M059J (cell line): ENCODE measurements at regions not wholly inside any gene's neighbourhood (a gene's known extent, or its start where the extent isn't known, plus 50 kb on each side); places are given as distances from the start of the nearest gene placed in this dataset.
A peak's percentile ranks its signal among the peaks of the same experiment; 100 is the strongest.
"Not testable (repeated sequence)": the region's sequence is repeated elsewhere in the genome, so short reads cannot be mapped to it uniquely, and the experiment has no call there.

Source experiments
- DNase-seq: peaks from one replicate; pipeline ENCODE4 v3.0.0-alpha.2; 2012; ENCODE audit warnings: low read depth

DNA sequence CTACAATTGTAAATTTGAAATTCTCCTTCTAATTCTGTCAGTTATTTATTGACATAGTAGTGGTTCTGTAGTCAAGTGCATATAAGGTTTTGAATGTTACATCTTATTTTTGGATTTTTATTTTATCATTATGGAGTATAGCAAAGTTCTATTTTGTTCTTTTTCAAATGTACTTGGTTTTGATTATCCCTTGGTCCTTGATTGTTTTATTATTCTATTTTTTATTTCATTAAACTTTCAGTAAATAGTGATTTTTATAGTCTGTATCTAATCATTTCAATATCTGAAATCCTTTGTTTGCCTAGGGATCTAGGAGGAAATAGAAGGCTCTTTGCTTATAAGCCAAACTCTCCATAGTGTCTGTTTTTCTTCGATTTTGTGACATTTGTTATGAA lies 87.8 kb downstream of the HFE start:
- DNase-seq = no peak

DNA sequence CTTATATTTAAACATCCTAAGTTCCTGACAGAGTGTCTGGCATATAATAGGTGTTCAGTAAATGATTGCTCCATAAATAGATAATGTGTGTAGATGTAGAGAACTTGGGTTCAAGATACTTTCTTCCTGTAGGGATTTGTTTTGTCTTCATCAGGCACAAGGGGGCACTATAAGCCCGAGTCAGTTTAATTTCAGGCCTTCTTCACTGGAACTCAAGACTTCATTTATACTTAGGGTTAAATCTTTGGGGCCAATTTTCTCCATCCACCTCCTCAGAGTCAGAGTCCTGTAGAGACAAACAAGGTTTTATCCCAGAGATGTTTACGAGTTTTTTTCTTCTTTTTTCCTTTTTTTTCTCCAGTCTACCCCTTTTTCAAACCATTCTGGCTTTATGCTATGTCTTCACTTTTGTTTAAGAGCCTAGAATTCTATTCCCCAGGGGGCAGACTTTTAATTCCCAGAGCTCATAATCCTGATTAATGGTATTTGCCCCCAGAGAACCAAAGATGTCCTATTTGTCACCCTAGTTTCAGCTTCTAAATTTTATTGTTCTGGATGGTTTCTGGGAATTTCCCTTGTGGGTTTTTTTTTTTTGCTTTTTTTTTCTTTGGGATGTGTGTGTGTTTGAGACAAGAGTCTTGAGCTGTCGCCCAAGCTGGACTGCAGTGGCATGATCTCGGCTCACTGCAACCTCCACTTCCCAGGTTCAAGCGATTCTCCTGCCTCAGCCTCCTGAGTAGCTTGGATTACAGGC lies 88.4 kb downstream of the HFE start:
- DNase-seq = peak; percentile 84

DNA sequence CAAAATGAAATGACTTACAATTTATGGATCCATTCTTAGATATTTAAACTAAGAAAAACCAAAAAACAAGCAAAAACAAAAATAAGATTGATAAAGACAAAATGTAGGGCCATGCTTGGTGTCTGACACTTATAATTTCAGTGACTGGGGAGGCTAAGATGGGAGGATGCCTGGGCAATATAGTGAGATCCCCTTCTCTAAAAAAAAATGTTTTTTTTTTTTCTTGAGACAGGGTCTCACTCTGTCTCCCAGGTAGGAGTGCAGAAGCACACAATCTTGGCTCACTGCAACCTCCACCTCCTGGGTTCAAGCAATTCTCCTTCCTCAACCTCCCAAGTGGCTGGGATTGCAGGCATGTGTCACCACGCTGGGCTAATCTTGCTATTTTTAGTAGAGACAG lies 92.4 kb downstream of the HFE start:
- no peak for DNase-seq

DNA sequence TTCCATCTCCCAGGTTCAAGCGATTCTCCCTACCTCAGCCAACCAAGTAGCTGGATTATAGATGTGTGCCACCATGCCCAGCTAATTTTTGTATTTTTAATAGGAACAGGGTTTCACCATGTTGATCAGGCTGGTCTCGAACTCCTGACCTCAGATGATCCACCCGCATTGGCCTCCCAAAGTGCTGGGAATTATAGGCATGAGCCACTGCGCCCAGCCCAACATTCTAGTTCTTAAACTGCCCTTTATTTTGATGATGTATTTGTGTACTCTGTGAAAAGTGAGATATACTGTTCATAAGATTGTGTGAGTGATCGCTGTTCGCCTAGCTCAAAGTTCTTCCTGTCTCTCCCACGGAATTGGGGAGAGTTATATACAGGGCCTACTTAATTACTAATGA lies 93.1 kb downstream of the HFE start:
- no peak for DNase-seq

DNA sequence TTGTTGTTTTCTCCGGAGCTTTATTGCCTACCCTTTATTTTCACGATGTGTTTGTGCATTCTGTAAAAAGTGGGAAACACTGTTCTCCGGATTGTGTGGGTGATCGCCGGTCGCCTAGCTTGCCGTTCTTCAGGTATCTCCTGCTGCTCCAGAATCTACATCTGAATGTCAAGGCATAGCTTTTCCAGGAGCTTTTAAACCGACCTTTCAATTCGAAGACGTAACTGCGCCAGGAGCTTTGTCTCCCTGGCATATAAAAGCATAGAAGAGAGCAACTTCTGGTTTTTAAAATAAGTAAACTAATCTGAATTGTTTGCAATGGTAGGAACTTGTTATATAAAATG lies 96.0 kb downstream of the HFE start:
- no peak for DNase-seq

DNA sequence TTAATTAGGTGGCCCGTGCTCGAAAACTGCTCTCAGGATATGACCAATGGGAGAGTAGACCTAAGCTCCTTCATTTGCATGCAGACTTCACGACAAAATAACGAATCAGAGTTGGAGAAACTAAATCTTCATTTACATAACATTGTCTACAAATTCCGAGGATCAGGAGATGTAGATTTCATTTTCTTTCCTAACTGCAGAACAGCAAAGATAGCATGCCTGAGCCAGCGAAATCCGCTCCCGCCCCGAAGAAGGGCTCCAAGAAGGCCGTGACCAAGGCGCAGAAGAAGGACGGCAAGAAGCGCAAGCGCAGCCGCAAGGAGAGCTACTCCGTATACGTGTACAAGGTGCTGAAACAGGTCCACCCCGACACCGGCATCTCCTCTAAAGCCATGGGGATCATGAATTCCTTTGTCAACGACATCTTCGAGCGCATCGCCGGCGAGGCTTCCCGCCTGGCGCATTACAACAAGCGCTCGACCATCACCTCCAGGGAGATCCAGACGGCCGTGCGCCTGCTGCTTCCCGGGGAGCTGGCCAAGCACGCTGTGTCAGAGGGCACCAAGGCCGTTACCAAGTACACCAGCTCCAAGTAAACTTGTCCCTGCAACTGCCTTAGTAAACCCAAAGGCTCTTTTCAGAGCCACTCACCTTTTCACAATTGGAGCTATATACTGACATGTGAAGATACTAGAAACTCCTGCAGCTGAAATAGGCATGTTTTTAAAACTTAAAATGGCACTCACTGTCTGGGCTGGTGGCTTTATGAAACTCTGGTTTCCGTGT lies 96.5 kb downstream of the HFE start:
- peak; percentile 56 for DNase-seq

DNA sequence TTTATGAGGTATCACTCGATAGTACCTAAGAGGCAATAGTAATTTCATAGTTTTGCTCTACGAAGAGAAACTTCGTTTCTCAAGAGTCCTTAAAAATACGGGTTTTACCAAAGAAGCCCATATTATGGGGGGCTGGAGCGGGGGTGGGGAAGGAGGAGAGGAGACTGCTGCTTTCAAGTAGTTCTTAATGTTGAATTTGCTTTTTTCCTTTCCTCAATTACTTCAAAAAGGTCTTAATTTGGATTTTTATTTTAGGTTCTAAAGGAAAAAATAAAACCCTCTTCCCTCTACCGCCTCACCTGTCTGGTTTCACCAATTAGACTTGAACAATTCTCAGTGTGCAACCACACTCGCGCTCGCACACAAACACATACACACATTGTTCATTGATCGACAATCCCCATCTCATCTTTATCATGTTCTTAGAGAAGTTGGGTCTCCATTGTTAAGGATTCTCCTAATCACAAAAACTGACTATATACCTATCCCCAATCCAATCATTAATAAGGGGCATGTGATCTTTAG lies 97.2 kb downstream of the HFE start:
- DNase-seq = no peak

DNA sequence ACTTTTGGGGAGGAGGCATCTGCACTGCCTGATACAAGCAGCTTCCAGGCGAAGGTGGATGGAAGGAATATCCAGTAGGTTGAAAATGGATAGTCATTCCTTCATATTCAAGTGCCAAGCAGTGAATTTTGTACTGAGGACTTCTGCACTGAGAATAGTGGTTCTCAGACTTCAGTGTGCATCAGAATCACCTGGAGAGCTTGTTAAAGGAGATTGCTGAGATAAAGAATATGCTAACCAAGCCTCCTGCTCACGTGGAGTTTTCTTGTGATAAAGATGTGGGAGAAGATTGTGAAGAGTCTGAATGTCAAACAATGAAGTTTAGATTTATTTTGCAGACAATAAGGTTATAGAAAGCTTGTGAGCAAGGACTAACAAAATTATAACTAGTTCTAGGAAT lies 97.8 kb downstream of the HFE start:
- DNase-seq = no peak

DNA sequence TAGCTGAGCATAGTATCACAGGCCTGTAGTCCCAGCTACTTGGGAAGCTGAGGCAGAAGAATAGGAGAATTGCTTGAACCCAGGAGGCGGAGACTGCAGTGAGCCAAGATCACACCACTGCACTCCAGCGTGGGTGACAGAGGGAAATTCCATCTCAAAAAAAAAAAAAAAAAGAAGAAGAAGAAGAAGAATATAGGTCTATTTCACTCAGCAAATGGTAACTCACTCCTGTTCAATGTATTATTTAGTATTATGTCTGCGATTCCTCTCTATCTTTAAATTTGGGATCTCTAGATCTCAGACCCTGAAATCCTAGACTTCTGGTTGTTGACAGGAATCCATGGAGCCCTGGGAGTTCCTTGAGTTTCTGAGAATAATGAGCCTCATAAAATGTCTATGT lies 98.6 kb downstream of the HFE start:
- no peak for DNase-seq

DNA sequence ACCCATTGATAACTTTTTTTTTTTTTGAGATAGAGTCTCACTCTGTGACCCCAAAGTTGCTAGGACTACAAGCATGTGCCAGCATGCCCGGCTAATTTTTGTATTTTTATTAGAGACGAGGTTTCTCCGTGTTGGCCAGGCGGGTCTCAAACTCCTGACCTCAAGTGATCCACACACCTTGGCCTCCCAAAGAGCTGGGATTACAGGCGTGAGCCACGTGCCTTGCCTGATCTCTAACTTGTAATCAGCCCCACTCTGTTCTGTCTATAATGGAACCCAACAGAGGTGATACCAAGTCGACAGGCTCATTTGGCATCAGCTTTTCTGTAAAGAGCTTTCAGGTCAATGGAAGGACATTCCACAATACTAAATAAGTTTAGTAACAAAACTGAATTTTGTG lies 99.4 kb downstream of the HFE start:
- DNase-seq = no peak

DNA sequence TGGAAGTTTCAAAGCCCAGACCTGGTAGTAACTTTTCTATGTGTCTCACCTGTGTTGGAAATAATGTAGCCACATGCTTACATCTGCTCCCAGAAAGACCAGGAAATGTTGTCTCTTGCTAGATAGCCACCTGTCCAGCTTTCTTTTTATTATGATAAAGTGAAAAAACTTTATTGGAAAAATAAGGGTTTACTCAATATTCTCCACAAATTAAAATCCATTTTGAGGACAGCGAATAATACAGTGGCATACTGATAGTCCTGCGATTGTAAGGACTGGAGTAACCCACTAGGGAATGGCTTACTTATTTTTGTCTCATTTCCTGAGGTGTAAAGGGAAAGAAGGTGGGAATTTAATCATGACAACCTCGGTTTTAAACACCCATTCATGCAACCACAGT lies 100.1 kb downstream of the HFE start:
- no peak for DNase-seq

DNA sequence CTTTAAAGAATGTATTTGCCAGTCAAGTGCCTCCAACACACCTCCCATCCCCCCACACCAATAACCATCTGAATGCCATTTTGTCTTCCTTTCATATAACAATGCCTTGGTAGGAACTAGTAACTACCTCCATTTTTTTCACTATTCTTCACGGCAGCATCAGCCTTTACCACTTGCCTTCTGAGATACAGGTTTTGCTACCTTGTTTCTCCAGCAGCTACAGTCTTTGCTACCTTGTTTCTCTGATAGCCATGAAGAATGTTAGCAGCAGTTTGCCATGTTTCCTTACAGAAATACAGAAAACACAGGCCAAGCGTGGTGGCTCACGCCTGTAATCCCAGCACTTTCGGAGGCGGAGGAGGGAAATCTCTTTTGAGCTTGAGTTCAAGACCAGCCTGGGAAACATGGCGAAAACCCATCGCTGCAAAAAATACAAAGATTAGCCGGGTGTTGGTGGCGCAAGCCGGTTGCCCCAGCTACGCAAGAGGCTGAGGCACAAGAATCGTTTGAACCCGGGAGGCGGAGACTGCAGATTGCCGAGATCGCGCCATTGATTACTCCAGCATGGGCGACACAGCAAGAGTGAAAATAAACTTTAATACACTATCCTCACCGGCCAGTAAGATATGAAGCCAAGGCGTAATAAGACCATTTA lies 100.9 kb downstream of the HFE start:
- peak; percentile 68 for DNase-seq

DNA sequence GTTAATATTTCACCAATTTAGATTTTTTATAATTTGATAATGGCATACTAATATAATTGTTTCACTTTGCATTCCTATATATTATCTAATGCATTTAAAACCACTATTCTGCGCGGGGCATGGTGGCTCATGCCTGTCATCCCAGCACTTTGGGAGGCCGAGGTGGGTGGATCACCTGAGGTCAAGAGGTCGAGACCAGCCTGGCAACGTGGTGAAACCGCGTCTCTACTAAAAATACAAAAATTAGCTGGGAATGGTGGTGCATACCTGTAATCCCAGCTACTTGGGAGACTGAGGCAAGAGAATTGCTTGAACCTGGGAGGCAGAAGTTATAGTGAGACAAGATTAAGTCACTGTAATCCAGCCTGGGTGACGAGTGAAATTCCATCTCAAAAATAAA lies 104.3 kb downstream of the HFE start:
- DNase-seq = not testable (repeated sequence)

DNA sequence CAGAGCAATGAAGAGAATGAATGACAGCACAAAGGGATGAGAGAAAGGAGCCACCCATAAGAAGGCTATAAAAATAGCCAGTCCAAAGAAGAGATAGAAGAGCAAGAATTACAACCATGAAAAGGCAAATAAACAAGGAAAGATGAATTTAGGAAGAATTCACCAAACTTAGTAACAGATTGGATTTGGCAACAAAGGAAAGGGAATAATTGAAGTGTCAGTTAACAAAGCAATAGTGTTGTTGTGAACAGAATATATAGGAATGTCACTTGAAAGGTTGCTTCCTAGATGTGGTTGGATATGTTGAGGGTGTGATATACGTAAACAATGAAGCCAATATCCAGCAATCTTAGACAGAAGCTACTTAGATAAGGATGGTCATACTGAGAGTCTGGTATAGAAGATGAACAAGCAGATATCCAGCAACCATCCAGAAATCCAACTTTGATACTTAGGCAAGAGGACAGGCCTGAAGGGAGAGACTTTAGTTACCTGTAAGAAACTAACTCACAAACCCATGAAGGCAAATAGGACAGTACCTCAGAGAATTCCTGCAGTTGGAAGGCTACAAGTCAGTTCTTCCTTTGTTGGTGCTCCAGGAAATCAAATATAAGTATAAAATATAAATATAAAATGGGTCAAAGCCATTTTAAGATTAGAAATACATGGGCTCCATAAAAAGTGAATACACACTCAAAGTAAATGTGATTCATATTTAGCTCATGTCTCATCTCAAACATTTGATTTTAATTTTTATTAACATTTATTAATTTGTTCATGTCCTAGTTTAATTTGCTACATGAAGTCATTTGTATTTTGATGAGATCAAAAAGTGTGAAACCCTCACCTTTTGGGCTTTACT lies 106.5 kb downstream of the HFE start:
- DNase-seq = peak; percentile 24

DNA sequence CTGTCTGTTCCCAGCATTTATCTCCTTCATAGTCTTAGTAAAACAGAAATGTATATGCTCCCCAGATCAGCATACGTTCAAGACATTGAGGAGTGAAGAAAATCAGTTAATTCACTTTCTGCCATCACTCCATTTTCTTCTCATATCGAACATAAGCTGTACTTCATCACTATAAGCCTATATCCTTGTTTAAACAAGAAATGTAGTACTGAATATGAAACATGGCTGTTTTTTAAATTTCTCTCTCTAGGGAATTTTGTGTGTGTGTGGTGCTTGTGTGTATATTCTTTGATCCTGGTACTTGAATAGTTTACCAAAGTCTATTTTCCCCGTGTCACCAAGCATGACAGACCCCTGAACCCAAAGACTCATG lies 107.1 kb downstream of the HFE start:
- DNase-seq = no peak

DNA sequence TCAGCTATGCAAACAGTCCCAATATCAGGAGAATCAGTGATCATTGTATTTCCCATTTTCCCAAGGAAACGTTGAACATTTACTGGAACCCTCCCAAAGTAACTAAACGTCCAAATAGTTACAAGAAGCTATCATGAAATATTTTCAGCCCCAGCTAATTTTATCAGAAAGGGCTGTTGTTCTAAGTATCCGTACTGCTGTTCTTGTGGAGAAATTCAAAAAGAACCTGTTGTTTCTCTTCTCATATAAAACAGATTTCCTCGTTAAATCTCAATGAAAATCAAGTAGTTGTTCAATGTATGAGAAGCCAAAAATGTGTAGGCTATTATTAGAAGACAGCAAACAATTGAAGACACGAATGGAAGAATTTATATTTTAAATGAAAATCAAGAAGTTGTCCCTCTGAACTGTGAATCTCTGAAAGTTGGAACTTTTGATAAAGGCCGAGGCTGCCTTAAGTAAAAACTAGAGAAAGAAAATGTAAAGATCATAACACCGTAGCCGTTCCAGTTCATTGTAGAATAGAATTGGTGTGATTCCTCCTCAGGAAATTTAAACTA lies 107.7 kb downstream of the HFE start:
- DNase-seq = peak; percentile 32

DNA sequence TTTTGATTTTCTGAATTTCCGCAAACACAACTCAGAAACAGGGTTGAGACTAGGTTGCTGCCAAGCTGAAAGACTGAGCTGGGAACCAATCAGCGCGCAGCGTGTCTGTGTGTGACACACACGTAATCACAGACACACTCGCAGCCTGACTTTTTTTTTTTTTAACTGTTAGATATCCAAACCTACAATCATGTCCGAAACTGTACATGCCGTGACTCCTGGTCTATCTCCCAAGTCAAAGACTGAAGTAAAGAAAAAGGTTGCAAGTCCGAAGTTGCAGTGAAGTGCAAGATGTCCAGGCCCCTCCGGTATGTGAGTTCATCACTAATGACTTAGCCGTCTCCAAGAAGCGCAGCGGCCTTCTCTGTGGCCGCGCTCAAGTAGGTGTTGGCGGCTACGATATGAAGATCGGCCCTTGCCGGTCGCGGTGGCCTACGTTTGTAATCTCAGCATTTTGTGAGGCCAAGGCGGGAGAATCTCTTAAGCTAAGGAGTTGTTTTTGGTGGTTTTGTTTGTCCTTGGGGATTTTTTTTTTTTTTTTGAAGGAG lies 108.2 kb downstream of the HFE start:
- DNase-seq = peak; percentile 97

DNA sequence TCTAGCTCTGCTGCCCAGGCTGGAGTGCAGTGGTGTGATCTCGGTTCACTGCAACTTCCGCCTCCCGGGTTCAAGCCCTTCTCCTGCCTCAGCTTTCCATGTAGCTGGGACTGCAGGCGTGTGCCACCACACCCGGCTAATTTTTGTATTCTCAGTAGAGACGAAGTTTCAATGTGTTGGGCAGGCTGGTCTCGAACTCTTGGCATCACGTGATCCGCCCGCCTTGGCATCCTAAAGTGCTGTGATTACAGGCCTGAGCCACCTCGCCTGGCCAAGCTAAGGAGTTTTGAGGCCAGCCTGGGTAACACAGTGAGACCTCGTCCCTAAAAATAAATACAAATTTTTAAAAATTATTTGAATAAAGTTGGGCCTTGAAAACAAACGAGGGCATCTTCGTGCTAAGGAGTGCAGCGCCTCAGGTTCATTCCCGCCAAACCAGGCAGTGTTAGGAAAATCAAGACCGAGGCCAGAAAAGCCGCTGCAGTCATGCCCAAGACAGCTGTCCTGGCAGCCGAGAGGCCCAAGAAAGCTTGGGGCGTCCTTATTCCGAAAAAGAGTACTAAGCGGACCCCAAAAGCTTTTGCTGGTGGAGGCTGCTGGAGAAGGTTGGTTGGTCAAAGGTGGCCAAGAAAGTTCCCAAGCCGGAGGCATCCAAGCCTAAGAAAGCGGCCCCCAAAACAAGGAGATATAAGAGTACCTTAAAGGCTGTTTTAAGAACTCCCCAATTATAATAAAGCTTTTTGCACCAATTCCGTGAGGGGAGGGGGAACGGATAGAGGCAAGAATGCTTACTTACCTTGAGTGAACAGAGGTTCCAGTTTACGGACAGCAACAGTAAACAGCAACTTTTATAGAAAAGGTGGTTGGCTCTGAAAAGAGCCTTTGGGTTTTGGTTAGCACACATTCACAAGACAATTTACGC lies 109.0 kb downstream of the HFE start:
- DNase-seq = peak; percentile 69

DNA sequence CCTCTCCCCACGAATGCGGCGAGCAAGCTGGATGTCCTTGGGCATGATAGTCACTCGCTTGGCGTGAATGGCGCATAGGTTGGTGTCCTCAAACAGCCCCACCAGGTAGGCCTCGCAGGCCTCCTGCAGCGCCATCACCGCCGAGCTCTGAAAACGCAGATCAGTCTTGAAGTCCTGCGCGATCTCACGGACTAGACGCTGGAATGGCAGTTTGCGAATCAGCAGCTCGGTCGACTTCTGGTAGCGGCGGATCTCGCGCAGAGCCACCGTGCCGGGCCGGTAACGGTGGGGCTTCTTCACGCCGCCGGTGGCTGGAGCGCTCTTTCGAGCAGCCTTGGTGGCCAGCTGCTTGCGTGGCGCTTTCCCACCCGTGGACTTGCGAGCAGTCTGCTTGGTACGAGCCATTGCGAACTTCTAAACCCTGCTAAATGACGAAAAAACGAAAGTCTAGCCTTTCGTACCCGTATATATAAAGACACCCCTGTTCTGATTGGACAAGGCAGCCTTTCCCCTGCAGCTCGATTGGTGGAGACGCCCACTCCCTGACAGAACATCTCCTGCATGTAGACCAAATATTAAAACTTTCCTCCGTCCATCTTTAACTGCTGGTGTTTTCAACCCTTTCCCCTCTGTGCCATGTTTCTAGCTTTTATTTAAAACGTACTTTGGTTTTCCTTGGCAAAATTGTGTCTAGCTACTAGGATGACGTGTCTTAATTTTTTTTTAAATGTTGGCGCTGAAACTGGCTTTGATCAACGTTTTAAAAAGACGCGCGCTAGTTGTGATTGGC lies 109.8 kb downstream of the HFE start:
- DNase-seq = peak; percentile 97

DNA sequence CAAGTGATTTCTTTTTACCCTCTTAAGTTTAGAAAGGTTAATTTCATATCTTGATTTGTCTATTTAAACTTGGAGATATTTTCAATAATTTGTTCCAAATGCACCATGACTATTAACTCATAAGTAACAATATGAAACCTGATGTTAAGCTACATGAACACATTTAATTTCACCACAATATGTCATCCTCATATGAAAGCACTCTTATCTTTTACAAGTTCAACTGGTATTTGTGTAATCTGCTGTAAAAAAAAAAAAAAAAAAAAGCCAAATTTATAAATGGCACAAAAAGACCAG lies 110.4 kb downstream of the HFE start:
- no peak for DNase-seq
